ENCODE measurements at regions not wholly inside any gene's neighbourhood (a gene's known extent, or its start where the extent isn't known, plus 50 kb on each side); places are given as distances from the start of the nearest gene placed in this dataset.

DNA sequence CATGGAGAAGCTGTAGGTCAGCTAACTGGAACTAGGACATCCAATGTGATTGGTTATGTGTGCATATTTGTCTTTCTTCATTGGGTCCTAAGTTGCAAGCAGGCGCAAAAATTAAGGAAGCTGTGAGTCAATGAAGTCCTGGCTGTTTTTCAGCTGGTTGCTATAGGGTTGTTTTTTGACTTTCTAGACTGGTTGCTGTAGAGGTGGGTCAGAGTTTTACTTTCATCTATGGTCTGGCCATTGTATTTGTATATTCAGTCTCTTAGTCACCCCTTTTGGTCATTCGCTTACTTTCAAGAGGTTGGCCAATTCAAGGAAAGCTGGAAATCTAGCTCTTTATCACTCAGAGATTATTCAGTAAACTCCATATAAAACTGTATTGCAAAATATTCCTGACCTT, 62.0 kb upstream of the AMZ2 start:
- DNase-seq, result no peak

DNA sequence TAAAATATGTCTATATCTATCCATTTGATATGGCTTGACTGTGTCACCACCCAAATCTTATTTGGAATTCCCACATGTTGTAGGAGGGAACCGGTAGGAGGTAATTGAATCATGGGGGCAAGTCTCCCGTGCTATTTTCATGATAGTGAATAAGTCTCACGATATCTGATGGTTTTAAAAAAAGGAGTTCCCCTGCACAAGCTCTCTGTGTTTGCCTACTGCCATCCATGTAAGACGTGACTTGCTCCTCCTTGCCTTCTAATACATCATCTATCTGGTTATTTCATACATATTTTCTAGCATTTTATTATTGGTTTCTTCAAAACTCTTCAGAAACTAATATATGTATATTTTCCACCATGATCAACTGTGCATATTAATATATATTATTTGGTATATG, 57.3 kb upstream of the AMZ2 start:
- no peak for DNase-seq

DNA sequence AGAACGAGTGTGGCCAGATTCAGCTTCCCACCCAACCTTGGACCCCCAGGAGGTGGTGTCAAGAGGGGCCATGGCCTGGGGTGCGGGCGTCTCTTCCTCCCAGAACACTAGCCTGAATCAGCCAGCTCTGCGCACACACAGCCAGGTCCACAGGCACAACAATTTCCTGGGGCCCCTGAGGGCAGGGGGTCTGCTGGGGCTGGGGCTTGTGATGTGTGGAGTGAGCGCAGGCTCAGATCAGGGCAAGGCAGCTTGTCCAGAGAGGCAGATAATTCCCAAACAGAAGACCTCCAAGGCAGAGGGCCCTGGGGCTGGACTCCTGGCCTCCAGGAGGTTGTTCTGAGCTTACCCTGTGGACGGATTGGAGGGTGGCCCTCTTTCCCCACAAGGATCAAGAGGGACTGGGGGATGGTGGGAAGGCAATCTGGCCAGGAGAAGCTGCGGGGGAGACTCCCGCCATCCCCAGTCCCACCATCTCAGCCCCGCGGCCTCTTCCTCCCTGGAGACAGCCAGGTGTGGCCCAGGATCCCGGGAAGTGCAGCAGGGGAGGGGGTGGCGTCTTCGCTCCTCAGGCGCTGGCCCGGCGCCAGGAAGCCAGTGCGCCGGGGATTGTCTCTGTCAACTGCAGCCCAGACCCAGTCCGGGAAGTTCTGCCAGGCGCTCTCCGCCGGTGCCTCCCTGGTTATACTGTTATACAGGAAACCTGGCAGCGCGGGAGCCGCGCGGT, 52.0 kb upstream of the AMZ2 start:
- DNase-seq, result no peak

DNA sequence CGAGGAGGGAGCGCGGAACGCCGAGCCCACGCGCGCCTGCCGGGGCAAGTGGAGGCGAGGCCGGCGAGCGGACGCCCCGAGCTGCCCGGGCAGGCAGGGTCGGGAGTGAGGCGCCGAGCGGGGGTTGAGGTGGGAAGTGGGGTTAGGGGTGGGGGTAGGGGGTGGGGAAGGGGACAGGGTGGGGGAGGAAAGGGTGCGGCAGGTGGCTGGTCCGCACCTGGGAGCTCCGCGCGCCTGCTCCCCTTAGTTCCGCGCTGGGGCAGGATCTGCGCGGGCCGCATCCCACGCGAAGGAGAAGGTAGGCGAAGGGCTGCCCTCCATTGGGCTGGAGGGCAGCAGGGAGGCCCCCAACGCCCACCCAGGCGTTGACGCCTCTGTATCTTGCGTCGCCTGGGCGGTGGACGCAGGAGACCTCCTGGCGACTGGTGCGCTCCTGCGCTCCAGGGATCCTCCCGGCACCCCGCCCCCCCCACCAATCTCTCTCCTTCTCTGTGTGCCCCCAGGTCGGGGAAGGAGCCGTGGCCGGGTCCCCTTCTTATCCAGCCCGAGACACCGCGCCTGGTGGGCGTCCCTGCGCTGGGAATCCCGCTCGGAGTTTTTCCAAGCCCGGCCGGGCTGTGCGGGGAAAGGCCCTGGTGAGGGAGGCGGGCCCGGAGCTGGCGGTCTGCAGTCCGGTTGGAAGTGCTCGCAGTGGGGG, 51.3 kb upstream of the AMZ2 start:
- no peak for DNase-seq

DNA sequence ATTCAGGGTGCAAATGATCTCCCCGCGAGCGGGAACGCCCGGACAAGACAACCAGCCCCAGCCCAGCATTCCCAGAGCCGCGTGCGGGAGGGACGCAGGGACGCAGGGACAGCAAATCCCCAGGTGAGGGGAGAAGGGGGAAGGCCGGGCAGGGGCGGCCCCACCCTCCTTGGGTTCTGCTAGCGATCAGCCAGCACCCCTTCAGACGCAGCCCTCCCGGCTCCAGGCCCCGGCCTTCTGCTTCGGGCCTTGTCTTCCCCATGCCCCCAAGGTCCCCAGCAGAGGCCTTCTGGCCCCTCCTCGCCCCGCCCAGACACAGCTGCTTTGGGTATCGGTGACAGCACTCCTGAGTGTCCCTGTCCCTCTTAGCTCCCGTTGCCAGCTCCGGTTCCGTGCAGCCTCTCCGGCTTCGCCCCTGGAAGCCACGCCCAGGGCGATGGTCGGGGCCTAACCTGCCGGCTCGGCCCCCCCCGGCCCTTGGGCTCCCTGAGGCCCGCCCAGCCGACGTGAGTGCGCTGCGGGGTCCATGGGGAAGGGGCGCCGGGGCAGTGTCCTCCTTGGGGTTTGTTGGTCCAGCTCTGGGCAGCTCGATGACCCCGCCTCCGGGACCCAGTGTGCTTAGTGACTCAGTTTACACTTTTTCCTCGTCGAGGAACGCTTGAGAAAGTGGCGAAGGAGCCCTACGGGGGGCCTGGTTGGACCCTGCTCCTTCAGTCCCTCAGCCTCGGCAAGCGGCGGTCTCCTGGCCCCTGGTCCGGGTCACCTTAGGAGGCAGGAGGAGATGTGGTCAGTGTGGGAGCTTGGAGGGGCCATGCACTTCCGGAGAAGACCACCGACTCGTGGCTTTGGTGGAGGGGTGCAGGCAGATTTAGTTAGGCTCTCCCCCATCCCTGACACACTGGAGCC, 50.5 kb upstream of the AMZ2 start:
- DNase-seq, result peak; percentile 77

DNA sequence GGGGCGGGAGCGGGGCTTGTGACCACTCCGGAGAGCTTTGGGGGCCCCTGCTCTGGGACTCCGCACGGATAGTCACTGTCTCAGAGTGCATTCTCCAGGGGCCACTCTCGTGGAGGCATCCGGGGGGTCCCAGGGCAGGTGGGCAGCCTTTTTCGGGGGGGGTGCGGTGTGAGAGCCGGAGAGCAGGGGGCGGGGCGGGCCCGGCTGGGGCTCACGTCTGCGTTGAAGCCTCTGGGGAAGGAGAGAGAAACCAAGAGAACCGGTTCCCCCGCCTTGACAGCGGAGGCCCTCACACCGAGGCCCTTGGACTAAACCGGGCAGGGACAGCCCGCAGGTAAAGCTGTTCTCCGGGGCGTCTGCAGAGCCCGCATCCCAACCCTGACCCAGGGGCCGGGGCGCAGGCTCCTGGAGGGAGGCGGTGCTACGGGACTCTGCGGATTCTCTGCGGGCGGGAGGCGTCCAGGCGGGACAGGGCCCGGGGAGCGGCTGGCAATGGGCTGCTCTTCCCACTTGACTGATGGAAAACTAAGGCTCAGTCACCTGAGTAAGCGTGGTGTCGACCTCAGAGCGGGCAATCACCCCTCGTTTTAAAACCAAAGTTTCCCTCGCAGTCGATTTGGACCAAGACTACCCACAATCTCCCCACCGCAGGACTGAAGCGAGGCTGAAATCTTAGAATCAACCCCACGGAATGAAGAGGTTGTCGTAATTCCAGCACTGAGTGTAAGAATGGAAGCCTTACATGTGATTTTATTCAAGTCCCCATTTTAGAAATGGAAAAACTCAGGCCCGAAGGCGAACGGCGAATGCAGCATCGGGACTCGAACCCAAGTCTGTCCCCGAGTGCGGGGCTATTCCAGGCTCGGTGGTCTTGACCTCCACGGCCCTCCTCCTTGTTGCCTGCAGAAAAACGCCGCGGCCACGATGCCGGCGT, 49.6 kb upstream of the AMZ2 start:
- no peak for DNase-seq

Measured in activated CD8-positive, alpha-beta memory T cell treated with anti-CD3 and anti-CD28 coated beads, Interleukin-2, amount 50 U/mL, for 48 hours (primary cell).